NCI-H82 treated with DMSO at 0.1 percent for 48 hours (cell line): ENCODE measurements at regions not wholly inside any gene's neighbourhood (a gene's known extent, or its start where the extent isn't known, plus 50 kb on each side); places are given as distances from the start of the nearest gene placed in this dataset.
"Not testable (repeated sequence)": the region's sequence is repeated elsewhere in the genome, so short reads cannot be mapped to it uniquely, and the experiment has no call there.

Experiments
- DNase-seq: peaks from one replicate; lab custom pipeline; 2025; ENCODE audit not compliant: unreplicated experiment; lab: John Stamatoyannopoulos, UW

- DNase-seq, result not testable (repeated sequence)
Observed at GRCh38 chr9:39663713-39664112, 308.2 kb downstream of the SPATA31A1 start.

DNA sequence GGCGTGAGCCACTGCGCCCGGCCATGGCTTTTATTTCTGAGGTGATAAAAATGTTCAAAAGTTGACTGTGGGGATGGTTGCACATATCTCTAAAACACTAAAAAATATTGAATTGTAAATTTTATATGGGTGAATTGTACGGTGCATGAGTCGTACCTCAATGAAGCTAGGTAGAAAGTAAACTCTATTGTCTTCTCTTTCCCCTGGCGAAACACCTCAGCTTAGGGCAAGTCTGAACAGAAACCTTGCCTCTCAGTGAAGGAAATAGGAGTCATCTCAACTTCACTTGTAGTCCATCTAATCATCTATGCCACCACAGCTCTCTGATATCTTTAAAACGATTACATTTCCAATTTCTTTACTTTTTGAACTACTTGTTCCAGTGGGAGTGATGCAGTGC is 309.6 kb downstream of the SPATA31A1 start:
- not testable (repeated sequence) for DNase-seq

GRCh38 chr9:39674437-39675210 is 319.2 kb downstream of the SPATA31A1 start:
- not testable (repeated sequence) for DNase-seq

GRCh38 chr9:39675211-39675553 is 319.7 kb downstream of the SPATA31A1 start:
- DNase-seq, result not testable (repeated sequence)

DNA sequence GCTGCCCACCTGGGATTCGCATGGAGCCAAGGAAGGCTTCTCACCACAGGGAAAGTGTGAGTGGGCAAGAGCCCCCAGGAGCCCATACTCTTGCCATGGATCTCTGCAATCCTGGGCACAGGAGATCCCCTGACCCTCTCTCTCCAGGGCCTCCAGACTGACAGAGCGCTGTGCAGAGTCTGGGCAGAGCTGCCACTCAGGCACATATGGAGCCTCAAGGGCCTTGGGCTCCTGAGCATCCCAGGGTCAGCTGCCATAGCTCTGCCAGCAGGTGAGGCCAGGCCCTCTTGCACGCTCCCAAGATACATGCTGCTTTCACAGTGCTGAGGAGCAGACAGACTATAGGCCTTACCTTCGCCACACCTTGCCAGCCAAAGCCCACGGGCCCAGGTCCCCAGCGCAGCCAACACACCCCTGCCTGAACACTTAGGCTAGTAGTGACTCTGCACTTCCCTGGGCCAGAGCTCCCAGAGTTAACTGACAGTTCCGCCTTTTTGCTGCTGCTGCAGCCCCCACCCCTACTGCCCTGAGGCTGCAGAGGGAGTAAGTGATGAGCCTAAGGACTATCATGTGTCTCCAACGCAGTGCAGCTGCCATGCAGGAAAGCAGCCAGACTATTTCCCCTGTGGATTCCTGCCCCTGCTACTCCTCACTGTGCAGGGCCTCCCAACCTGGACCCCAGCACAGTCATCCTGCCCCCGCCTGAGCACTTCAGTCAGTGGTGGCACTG is 323.2 kb downstream of the SPATA31A1 start:
- not testable (repeated sequence) for DNase-seq

GRCh38 chr9:39680694-39681401 is 325.4 kb downstream of the SPATA31A1 start:
- not testable (repeated sequence) for DNase-seq

GRCh38 chr9:39728862-39729261 is 373.4 kb downstream of the SPATA31A1 start:
- not testable (repeated sequence) for DNase-seq

- not testable (repeated sequence) for DNase-seq
Observed at GRCh38 chr9:39744898-39745297, 389.4 kb downstream of the SPATA31A1 start.

GRCh38 chr9:39775570-39775969 is 420.1 kb downstream of the SPATA31A1 start:
- not testable (repeated sequence) for DNase-seq

DNA sequence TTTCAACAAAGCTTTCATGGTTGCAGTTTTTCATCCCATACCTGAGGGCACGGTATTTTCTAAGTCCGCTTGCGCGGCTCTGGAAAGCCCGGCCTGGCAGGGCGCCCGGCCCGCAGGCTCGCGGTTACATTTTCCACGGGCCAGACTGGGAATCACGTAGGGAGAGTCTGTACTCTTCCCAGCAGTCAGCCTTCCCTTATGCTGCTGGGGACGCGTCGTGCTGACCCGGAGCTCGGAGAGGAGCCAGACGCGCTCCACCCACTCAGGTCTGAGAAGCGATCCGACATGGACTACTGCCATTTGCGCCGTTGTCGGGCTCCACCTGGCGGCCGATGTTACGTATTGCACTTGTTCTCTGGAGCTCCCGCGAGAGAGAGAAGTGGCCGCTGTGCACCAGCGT is 435.9 kb downstream of the SPATA31A1 start:
- not testable (repeated sequence) for DNase-seq

- not testable (repeated sequence) for DNase-seq
Observed at GRCh38 chr9:39797935-39798334, 442.5 kb downstream of the SPATA31A1 start.

GRCh38 chr9:39799252-39799651 is 443.8 kb downstream of the SPATA31A1 start:
- not testable (repeated sequence) for DNase-seq

DNA sequence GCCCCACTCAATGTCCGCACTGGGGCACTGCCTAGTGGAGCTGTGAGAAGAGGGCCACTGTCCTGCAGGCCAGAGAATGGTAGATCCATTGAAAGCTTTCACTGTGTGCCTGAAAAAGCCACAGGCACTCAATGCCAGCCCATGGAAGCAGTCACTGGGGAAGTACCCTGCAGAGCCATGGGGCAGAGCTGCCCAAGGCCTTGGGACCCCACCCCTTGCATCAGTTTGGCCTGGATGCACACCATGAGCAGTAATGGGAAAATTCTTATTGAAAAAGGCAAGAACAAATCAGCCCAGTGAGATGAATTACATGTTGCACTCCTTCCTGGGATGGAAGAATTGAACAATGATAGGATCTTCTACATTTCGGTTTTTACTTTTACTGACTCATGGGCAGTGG is 447.1 kb downstream of the SPATA31A1 start:
- not testable (repeated sequence) for DNase-seq

- DNase-seq, result not testable (repeated sequence)
Observed at GRCh38 chr9:39809401-39810226, 454.1 kb downstream of the SPATA31A1 start.

- not testable (repeated sequence) for DNase-seq
Observed at GRCh38 chr9:39810401-39810800, 454.9 kb downstream of the SPATA31A1 start.

DNA sequence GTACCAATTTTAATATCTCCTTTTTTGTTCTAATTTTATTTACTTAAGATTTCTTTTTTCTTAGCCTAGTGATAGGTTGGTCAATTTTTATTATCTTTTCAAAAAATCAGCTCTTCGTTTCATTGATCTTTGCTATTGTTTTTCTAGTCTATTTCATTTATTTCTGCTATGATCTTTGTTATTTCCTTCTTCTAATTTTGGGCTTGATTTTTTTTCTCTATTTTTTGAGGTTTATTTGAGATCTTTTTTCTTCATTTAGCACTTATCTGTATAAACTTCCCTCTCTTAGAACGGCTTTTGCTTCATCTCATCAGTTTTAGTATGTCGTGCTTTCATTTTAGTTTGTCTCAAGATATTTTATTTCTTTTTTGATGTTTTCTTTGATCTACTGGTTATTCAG is 456.1 kb downstream of the SPATA31A1 start:
- DNase-seq, result not testable (repeated sequence)

- not testable (repeated sequence) for DNase-seq
Observed at GRCh38 chr9:39828457-39828856, 473.0 kb downstream of the SPATA31A1 start.
